ENCODE measurements at regions not wholly inside any gene's neighbourhood (a gene's known extent, or its start where the extent isn't known, plus 50 kb on each side); places are given as distances from the start of the nearest gene placed in this dataset.

- TF ChIP-seq ELK1 (IDR thresholded peaks at IDR 0.05; ENCODE audit: low read depth, low read length) (no peak), REST (IDR thresholded peaks at IDR 0.05) (no peak), EP300 (IDR thresholded peaks at IDR 0.05) (no peak), CTCF (IDR thresholded peaks at IDR 0.05) (no peak), CBX8 (IDR thresholded peaks at IDR 0.05) (no peak)
Observed at GRCh38 chr5:176171171-176171760, 67.0 kb upstream of the SIMC1 start.
